ENCODE measurements at regions not wholly inside any gene's neighbourhood (a gene's known extent, or its start where the extent isn't known, plus 50 kb on each side); places are given as distances from the start of the nearest gene placed in this dataset.

GRCh38 chr3:110646055-110646454 lies 425.6 kb upstream of the NECTIN3 start:
- TF ChIP-seq, protein P1, sequence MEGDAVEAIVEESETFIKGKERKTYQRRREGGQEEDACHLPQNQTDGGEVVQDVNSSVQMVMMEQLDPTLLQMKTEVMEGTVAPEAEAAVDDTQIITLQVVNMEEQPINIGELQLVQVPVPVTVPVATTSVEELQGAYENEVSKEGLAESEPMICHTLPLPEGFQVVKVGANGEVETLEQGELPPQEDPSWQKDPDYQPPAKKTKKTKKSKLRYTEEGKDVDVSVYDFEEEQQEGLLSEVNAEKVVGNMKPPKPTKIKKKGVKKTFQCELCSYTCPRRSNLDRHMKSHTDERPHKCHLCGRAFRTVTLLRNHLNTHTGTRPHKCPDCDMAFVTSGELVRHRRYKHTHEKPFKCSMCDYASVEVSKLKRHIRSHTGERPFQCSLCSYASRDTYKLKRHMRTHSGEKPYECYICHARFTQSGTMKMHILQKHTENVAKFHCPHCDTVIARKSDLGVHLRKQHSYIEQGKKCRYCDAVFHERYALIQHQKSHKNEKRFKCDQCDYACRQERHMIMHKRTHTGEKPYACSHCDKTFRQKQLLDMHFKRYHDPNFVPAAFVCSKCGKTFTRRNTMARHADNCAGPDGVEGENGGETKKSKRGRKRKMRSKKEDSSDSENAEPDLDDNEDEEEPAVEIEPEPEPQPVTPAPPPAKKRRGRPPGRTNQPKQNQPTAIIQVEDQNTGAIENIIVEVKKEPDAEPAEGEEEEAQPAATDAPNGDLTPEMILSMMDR (IDR thresholded peaks at IDR 0.05; ENCODE audit: partially characterized antibody, unreplicated experiment): no peak
- Mint-ChIP-seq H3K4me1 (ENCODE audit: low read depth, unreplicated experiment) (no peaks in the 10 kb centered on the region), H3K9me3 (ENCODE audit: unreplicated experiment) (no peaks in the 10 kb centered on the region), H3K36me3 (ENCODE audit: unreplicated experiment) (no peaks in the 10 kb centered on the region), H3K27ac (ENCODE audit: unreplicated experiment) (no peak overlapping the region), H3K4me3 (ENCODE audit: unreplicated experiment) (no peak overlapping the region), H3K27me3 (ENCODE audit: unreplicated experiment) (no peaks in the 10 kb centered on the region)
- DNase-seq: no peak

DNA sequence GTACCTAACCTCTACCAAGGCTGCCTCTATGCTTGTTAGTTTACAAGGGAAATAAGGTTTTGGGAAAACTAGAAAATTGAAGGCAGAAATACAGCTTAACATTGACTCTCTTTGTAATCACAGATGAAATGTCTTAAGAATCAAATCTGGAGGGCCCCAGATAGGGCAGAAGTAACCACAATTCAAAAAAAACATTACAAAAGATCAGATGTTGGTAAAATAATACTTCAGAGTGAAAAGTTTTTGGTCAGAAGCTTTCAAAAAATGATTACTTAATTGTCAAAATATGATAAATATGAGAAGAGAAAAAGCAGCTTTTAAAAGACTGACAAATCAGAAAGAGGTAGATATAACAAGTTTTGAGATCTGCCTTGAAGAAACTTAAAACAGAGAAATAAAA lies 425.1 kb upstream of the NECTIN3 start:
- no peaks in the 10 kb centered on the region for H3K4me1 Mint-ChIP-seq (ENCODE audit: low read depth, unreplicated experiment)
- H3K27ac Mint-ChIP-seq (ENCODE audit: unreplicated experiment): no peak overlapping the region
- no peaks in the 10 kb centered on the region for H3K36me3 Mint-ChIP-seq (ENCODE audit: unreplicated experiment)
- no peak overlapping the region for H3K4me3 Mint-ChIP-seq (ENCODE audit: unreplicated experiment)
- no peaks in the 10 kb centered on the region for H3K9me3 Mint-ChIP-seq (ENCODE audit: unreplicated experiment)
- no peaks in the 10 kb centered on the region for H3K27me3 Mint-ChIP-seq (ENCODE audit: unreplicated experiment)
- TF ChIP-seq, protein P1 (IDR thresholded peaks at IDR 0.05; ENCODE audit: partially characterized antibody, unreplicated experiment): no peak
- DNase-seq: no peak

- Mint-ChIP-seq H3K4me3 (ENCODE audit: unreplicated experiment) (no peak overlapping the region), H3K9me3 (ENCODE audit: unreplicated experiment) (peaks cover 1% of the 10 kb centered on the region), H3K4me1 (ENCODE audit: low read depth, unreplicated experiment) (no peaks in the 10 kb centered on the region), H3K27ac (ENCODE audit: unreplicated experiment) (no peak overlapping the region), H3K36me3 (ENCODE audit: unreplicated experiment) (no peaks in the 10 kb centered on the region), H3K27me3 (ENCODE audit: unreplicated experiment) (no peaks in the 10 kb centered on the region)
- TF ChIP-seq, protein P1 (IDR thresholded peaks at IDR 0.05; ENCODE audit: partially characterized antibody, unreplicated experiment): no peak
- DNase-seq: no peak
Measured at GRCh38 chr3:110647586-110647985, 424.0 kb upstream of the NECTIN3 start.

DNA sequence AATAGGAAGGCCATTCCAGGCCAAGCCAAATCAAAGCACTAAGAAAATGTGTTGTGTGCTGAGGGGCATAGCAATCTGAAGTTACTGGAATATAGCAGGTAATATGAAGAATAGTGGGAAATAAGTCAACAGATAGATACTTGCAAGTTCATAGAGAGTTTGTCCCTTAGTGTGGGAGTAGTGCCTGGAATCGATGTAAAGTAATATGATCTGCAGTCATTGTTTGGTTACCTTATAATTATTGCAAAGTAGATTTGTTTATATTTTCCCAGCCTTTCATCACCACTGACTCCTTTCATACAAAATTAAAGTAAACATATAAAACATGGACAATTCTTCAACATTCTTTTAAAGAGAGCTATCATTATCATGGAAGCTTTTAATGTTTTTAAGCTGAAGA lies 420.9 kb upstream of the NECTIN3 start:
- Mint-ChIP-seq H3K4me1 (ENCODE audit: low read depth, unreplicated experiment) (no peaks in the 10 kb centered on the region), H3K4me3 (ENCODE audit: unreplicated experiment) (no peak overlapping the region), H3K36me3 (ENCODE audit: unreplicated experiment) (no peaks in the 10 kb centered on the region), H3K9me3 (ENCODE audit: unreplicated experiment) (peaks cover 1% of the 10 kb centered on the region), H3K27ac (ENCODE audit: unreplicated experiment) (no peak overlapping the region), H3K27me3 (ENCODE audit: unreplicated experiment) (no peaks in the 10 kb centered on the region)
- TF ChIP-seq, protein P1 (IDR thresholded peaks at IDR 0.05; ENCODE audit: partially characterized antibody, unreplicated experiment): no peak
- DNase-seq: no peak

DNA sequence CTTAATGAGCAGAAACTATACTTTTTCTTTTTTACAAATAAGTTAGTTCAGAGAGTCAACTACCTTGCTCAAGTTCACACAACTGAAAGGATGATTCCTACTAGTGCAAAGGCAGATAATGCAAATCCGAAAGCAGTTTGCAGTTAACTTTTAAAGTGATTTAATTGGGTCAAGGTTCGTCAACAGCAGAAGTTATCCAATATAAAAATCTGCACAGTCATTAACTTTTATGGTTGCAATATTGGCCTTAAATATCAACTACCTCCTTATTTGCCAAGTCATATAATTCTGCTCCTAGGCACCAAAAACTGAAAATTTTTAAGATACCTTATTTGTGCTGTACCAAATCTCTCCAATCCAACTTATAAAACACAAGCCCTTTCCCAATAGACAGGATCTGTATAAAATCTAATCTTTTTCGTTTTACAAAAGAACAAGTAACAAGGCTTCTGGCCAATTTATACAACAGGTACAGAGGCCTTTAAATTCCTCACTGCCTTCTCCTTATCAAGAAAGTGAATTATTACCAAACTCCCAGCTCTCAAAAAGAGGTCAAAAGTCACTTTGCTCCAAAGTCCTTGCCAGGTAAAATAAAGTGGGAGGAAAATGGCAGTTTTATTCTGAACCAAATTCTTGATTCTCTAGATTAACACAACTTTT lies 416.6 kb upstream of the NECTIN3 start:
- no peak for DNase-seq
- TF ChIP-seq, protein P1 (IDR thresholded peaks at IDR 0.05; ENCODE audit: partially characterized antibody, unreplicated experiment): no peak
- Mint-ChIP-seq H3K36me3 (ENCODE audit: unreplicated experiment) (no peaks in the 10 kb centered on the region), H3K27ac (ENCODE audit: unreplicated experiment) (no peak overlapping the region), H3K4me3 (ENCODE audit: unreplicated experiment) (no peak overlapping the region), H3K4me1 (ENCODE audit: low read depth, unreplicated experiment) (no peaks in the 10 kb centered on the region), H3K27me3 (ENCODE audit: unreplicated experiment) (no peaks in the 10 kb centered on the region), H3K9me3 (ENCODE audit: unreplicated experiment) (peaks cover 1% of the 10 kb centered on the region)
